HG02623 (cell line): ENCODE measurements at regions not wholly inside any gene's neighbourhood (a gene's known extent, or its start where the extent isn't known, plus 50 kb on each side); places are given as distances from the start of the nearest gene placed in this dataset.
A peak's percentile ranks its signal among the peaks of the same experiment; 100 is the strongest.
"Not testable (repeated sequence)": the region's sequence is repeated elsewhere in the genome, so short reads cannot be mapped to it uniquely, and the experiment has no call there.

ENCODE experiments used
- ATAC-seq: cut with Tn5 transposase; IDR thresholded peaks from one replicate; pipeline ENCODE4 v1.9.1; 2021; ENCODE audit warnings: moderate library complexity; ENCODE audit not compliant: unreplicated experiment

GRCh38 chr1:222470252-222470805 lies 77.6 kb downstream of the HHIPL2 start:
- not testable (repeated sequence) for ATAC-seq

- no peak for ATAC-seq
Measured at GRCh38 chr1:222466150-222466865, 81.6 kb downstream of the HHIPL2 start.

DNA sequence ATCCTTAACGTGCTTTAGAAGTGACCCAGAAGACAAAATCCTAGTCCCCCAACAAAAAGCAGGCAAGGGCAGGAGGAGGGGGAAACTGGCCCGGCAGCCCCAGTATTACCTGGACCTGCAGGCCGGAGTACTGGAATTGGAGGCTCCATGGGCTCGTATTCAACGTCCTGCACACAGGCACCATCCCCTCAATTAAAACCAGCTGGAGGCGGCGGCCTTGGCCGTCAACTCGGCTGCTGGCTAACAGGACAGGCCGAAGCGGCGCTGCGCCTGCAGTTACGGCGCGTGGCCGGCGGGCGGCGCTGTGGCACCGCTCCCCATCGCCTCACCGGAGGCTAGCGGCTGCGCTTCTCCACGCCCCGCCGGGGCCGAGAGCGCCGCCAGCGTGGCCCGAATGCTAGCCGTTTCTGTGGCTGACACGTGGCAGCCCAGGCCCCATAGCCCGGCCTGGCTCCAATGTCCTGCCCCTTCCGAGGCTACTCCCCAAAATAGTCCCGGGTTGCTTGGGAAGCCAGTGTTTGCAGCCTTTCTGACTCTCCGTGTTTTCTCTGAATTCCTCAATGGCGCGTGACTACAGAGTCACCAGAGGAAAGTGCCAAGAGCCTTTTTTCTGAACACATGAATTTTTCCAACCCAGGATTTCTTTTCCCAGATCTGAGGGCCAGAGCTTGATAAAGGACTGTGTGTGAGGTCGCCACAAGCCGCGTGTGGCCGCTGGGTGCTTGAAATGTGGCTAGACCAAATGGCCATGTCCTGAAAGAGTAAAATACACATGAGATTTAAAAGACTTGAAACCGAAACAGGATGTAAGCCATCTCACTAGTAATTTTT lies 82.5 kb downstream of the HHIPL2 start:
- ATAC-seq: peak; percentile 93

DNA sequence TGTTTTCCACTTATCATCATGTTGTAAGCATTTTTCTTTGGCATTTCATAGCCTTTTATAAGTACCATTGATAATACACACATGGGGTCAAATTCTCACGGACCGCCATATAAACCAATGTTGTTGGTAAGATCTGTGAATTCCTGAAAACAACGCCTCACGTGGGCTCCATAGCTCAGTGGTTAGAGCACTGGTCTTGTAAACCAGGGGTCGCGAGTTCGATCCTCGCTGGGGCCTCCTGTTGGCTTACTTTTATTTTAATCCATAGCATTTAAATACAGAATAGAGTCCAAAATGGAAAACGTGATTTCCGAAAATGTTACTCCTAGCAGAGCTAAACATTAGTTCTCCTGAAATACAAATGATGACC lies 83.1 kb downstream of the HHIPL2 start:
- ATAC-seq: peak; percentile 6

DNA sequence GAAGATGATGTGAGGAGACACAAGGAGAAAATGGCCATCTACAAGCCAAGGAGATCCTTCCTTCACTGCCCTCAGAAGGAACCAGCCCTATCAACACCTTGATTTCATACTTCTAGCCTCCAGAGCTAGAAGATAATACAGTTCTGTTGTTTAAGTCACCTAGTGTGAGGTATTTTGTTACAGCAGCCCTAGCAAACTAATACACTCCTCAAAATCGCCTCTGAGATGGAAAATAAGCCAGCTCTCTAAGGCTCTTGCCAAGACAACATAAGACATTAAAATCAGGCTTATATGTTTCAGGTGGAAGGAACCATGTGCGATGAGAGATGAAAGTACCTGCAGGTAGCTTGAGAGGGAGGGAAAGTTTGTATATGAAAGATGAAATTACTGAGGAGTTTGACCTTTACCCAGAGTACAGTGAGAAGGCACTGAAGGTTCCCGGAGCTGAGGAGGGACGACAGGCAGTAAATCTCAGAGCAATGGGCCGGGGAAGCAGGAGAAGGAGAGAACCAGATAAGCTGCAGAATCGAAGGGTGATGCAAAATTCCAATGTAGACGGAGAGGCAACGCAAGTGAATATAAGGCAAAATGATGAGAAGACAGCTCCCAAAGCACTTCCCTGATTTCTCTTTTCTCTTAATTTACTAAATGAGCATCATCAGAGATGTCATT lies 84.7 kb downstream of the HHIPL2 start:
- ATAC-seq: no peak

DNA sequence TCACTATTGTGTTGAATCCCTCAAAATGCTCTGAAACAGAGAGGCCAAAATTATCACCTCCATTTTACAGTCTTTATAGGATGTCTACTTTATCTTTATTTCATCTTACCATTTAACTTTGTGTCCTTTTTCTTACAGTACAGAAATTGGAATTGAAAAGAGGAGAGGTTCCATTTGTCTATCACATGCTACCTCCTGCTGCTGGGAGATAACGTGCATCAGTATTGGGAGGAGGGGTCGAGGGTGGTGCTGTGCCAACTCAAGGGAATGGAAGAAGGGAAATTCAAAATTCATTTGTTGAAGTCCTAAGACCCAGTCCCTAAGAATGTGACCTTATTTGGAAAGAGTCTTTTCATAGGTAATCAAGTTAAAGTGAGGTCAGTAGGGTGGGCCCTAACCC lies 85.3 kb downstream of the HHIPL2 start:
- no peak for ATAC-seq

DNA sequence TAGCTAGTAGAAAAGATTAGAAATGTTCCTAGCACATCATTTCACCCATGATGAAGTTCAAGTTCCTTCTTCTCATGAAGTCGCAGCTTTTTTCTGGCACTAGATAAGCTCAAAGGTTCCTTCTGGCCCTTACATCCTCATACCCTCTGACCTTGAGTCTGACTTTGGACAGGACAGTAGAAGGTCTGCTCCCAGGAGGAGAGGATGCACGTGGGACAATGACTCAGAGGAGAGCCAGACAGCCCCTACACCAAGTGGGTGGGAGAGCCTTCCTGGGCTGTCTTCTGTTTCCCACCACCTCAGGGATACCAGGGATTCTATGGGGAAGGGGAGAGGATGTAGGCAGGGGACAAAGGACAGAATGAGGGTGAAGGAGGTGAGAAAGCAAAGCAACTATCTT lies 86.0 kb downstream of the HHIPL2 start:
- no peak for ATAC-seq

GRCh38 chr1:222459652-222460051 lies 88.3 kb downstream of the HHIPL2 start:
- ATAC-seq: no peak

- no peak for ATAC-seq
Measured at GRCh38 chr1:222457513-222457912, 90.4 kb downstream of the HHIPL2 start.

DNA sequence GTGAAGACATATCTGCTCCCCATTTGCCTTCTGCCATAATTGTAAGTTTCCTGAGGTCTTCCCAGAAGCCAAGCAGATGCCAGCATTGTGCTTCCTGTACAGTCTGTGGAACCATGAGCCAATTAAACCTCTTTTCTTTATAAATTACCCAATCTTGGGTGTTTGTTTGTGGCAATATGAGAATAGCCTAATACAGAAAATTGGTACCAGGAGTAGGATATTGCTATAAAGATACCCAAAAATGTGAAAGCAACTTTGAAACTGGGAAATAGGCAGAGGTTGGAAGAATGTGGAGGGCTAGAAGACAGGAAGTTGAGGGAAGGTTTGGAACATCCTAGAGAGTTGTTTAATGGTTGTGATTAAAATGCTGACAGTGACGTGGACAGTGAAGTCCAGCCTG lies 90.8 kb downstream of the HHIPL2 start:
- ATAC-seq: no peak

- peak; percentile 95 for ATAC-seq
Measured at GRCh38 chr1:222455188-222455879, 92.6 kb downstream of the HHIPL2 start.

DNA sequence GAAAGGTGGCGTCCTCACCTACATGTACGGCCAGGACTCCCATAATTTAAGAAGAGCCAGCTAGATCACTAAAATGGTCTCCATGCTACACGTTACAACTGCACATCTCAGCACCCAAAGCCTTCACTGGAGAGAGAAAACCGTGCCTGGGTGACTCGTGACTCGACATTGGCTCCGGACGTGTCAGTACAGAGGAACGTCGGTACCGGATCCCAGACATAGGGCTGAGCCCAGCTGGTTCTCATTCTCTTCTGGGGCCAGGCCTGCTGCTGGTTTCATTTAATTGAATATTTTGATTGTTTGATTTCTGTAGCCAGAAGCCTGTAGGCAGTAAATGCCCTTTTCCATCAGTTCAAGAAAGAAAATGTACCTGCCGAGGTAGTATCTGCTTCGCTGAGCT lies 93.1 kb downstream of the HHIPL2 start:
- no peak for ATAC-seq

GRCh38 chr1:222454186-222454585 lies 93.7 kb downstream of the HHIPL2 start:
- no peak for ATAC-seq

DNA sequence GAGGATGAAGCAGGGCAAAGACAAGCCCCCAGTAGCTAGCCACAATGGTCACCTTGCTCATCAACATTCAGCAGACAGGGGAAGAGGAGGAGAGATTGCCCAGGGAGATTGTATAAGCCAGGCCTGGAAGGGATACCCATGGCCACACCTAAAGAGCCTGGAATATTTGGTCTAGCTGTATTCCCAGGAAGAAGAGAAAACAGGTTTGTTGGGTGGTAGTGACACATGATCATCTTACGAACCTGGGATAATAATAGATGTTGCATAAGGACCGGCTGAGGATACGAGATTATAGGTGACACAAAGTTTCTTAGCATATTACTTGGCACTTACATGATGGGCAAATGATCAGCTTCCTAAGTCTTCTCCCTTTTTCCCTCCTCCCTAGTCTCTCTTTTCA lies 95.9 kb downstream of the HHIPL2 start:
- ATAC-seq: no peak

DNA sequence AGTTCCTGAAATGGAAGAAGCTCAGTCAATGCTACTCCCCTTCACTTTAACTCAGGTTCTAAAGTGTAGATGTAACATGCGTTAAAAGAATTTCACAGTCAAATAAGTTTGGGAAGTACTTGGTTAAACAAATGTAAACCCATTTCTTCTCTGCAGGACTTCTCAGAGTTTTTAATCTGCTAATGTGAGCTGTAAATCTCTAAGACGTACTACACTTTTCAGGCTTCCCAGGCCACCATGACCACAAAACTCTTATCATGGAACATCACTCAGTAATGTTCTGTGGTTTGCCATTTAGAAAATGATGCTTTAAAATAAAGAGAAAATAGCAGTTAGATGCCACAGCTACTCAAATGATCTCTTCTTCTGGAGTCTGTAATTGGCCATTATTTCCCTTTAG lies 104.3 kb downstream of the HHIPL2 start:
- ATAC-seq: no peak

- ATAC-seq: no peak
Measured at GRCh38 chr1:222441066-222441465, 106.8 kb downstream of the HHIPL2 start.

GRCh38 chr1:222424826-222425225 lies 123.1 kb downstream of the HHIPL2 start:
- ATAC-seq: no peak

DNA sequence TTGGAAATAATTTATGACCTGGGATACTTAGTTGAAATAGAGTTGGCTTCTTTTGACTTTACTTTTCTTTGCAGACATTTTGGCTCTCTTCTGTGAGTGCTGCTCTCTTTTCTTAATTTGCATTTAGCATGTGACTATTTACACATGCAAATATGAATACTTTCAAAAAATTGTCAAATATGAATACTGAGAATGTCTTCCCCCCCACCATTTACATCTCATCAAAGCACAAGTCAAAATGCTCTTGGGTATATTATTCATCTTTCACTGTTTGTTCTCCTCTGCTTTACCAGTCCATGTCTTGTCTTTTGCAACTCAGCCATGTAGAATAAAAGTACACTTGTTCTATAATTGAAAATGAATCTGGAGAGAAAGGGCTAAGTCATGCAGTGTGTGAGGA lies 126.5 kb downstream of the HHIPL2 start:
- no peak for ATAC-seq

DNA sequence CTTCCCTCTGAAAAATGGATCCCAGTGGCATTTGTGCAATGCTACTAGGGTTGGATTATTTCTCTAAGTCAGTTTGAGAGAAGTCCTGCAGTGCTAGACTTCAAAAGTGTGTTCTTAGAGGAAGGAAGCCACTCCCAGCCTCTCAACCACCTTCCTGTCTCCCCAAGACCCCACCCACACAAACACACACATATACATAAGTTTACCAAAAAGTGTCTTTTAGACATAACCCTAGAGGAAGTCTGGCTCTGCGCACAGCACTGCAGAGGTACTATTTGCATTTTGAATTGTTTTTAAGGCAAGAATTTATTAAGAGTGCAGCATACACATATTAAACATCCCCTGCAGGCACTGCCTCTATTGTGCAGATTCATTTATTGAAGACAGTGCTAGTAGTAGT lies 127.3 kb downstream of the HHIPL2 start:
- no peak for ATAC-seq

DNA sequence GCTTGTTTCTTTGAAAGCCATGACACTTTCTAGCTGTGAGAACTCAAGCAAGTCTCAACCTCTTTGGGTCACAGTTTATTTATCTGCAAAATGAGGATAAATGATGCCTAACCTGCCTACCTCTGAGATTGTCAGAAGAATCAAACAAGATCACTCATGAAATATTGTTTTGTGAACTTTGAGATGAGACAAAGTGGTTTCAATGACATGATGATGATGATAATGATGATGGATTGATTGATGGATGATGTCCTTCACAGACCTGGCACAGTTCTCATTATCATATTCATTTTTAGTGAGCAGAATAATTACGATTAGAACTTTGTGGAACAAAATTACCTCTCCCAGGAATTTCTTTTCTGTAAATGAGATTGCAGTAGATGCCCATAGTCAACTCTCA lies 129.2 kb downstream of the HHIPL2 start:
- ATAC-seq: no peak

GRCh38 chr1:222417264-222417663 lies 130.6 kb downstream of the HHIPL2 start:
- no peak for ATAC-seq
